ENCODE measurements at regions not wholly inside any gene's neighbourhood (a gene's known extent, or its start where the extent isn't known, plus 50 kb on each side); places are given as distances from the start of the nearest gene placed in this dataset.

DNA sequence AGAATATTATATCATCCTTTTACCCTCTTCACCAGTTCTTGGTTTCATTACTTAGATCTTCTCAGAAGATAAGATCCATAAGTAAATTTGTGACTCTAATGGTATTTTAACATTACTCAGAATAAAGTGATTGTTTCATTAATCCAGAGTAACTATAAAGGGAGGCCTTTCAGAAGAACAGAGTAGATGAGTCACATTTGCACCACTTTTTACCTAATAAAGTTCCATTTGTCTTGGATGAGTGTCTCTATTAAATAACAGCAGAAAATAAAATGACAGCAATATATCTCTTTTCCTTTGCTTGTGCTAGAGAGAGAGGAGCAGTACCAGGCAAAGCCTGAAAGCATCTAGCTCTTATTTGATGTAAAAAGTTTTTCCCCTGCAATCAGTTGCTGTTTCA, 926.5 kb upstream of the CNTNAP5 start:
- no peaks in the 10 kb centered on the region for H3K9me3 Mint-ChIP-seq (ENCODE audit: unreplicated experiment)

DNA sequence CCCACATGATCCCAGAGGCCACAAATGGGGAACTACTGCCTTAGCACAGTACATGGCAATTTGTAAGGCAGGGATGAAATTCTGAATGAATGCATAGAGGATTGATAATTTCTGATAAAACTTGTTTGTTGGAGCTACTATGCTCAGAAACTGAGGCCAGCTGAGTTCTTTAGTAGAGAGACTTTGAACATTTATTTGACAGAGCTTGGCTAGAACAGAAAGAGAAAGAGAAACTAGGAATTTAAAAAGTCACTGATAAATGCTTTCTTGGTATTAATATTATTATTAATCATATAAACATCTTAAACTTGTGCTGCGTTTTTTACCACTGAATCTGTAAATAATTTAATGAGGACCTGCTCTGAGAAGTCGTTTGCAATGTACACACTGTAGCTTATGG, 923.7 kb upstream of the CNTNAP5 start:
- Mint-ChIP-seq H3K4me1 (ENCODE audit: unreplicated experiment) (peaks cover 6% of the 10 kb centered on the region), H3K27ac (ENCODE audit: unreplicated experiment) (no peak overlapping the region), H3K4me3 (ENCODE audit: unreplicated experiment) (no peak overlapping the region), H3K36me3 (ENCODE audit: unreplicated experiment) (no peaks in the 10 kb centered on the region), H3K9me3 (ENCODE audit: unreplicated experiment) (no peaks in the 10 kb centered on the region), H3K27me3 (ENCODE audit: unreplicated experiment) (no peaks in the 10 kb centered on the region)
- TF ChIP-seq, protein P1, sequence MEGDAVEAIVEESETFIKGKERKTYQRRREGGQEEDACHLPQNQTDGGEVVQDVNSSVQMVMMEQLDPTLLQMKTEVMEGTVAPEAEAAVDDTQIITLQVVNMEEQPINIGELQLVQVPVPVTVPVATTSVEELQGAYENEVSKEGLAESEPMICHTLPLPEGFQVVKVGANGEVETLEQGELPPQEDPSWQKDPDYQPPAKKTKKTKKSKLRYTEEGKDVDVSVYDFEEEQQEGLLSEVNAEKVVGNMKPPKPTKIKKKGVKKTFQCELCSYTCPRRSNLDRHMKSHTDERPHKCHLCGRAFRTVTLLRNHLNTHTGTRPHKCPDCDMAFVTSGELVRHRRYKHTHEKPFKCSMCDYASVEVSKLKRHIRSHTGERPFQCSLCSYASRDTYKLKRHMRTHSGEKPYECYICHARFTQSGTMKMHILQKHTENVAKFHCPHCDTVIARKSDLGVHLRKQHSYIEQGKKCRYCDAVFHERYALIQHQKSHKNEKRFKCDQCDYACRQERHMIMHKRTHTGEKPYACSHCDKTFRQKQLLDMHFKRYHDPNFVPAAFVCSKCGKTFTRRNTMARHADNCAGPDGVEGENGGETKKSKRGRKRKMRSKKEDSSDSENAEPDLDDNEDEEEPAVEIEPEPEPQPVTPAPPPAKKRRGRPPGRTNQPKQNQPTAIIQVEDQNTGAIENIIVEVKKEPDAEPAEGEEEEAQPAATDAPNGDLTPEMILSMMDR (IDR thresholded peaks at IDR 0.05): no peak
- no peak for DNase-seq (ENCODE audit: extremely low spot score, unreplicated experiment)

More for the DNA sequence above, 926.5 kb upstream of the CNTNAP5 start:
- Mint-ChIP-seq H3K4me1 (ENCODE audit: unreplicated experiment) (peaks cover 6% of the 10 kb centered on the region), H3K4me3 (ENCODE audit: unreplicated experiment) (no peak overlapping the region), H3K27ac (ENCODE audit: unreplicated experiment) (no peak overlapping the region), H3K27me3 (ENCODE audit: unreplicated experiment) (no peaks in the 10 kb centered on the region), H3K36me3 (ENCODE audit: unreplicated experiment) (no peaks in the 10 kb centered on the region)
- TF ChIP-seq, protein P1 (IDR thresholded peaks at IDR 0.05): no peak
- no peak for DNase-seq (ENCODE audit: extremely low spot score, unreplicated experiment)

- Mint-ChIP-seq H3K36me3 (ENCODE audit: unreplicated experiment) (no peaks in the 10 kb centered on the region), H3K4me3 (ENCODE audit: unreplicated experiment) (no peak overlapping the region), H3K27ac (ENCODE audit: unreplicated experiment) (no peak overlapping the region), H3K9me3 (ENCODE audit: unreplicated experiment) (no peaks in the 10 kb centered on the region), H3K4me1 (ENCODE audit: unreplicated experiment) (peaks cover 2% of the 10 kb centered on the region), H3K27me3 (ENCODE audit: unreplicated experiment) (no peaks in the 10 kb centered on the region)
- TF ChIP-seq, protein P1 (IDR thresholded peaks at IDR 0.05): no peak
- DNase-seq (ENCODE audit: extremely low spot score, unreplicated experiment): no peak
These were observed 921.2 kb upstream of the CNTNAP5 start for GRCh38 chr2:123103902-123104301.

DNA sequence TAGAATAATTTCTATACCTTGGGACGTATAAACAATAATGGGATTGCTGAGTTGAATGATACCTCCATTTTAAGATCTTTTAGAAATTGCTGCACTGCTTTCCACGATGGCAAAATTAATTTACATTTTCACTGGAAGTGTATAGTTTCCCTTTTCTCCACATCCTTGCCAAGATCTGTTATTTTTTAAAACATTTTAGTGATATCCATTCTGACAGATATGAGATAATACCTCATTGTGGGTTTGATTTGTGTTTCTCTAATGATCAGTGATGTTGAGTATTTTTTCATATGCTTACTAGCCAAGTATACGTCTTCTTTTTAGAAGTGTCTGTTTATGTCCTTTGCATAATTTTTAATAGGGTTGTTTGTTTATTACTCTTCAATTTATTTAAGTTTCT, 908.5 kb upstream of the CNTNAP5 start:
- H3K27ac Mint-ChIP-seq (ENCODE audit: unreplicated experiment): no peak overlapping the region
- H3K27me3 Mint-ChIP-seq (ENCODE audit: unreplicated experiment): no peaks in the 10 kb centered on the region
- TF ChIP-seq, protein P1 (IDR thresholded peaks at IDR 0.05): no peak
- H3K4me3 Mint-ChIP-seq (ENCODE audit: unreplicated experiment): no peak overlapping the region
- H3K36me3 Mint-ChIP-seq (ENCODE audit: unreplicated experiment): no peaks in the 10 kb centered on the region
- DNase-seq (ENCODE audit: extremely low spot score, unreplicated experiment): no peak
- no peaks in the 10 kb centered on the region for H3K4me1 Mint-ChIP-seq (ENCODE audit: unreplicated experiment)
- peaks cover 12% of the 10 kb centered on the region for H3K9me3 Mint-ChIP-seq (ENCODE audit: unreplicated experiment)

- Mint-ChIP-seq H3K4me1 (ENCODE audit: unreplicated experiment) (no peaks in the 10 kb centered on the region), H3K9me3 (ENCODE audit: unreplicated experiment) (peaks cover 9% of the 10 kb centered on the region), H3K4me3 (ENCODE audit: unreplicated experiment) (no peak overlapping the region), H3K36me3 (ENCODE audit: unreplicated experiment) (no peaks in the 10 kb centered on the region), H3K27ac (ENCODE audit: unreplicated experiment) (no peak overlapping the region), H3K27me3 (ENCODE audit: unreplicated experiment) (no peaks in the 10 kb centered on the region)
- DNase-seq (ENCODE audit: extremely low spot score, unreplicated experiment): no peak
- TF ChIP-seq, protein P1 (IDR thresholded peaks at IDR 0.05): no peak
These were observed 897.9 kb upstream of the CNTNAP5 start for GRCh38 chr2:123127236-123127635.

Measured in osteocyte (in vitro differentiated cells).